ENCODE measurements at regions not wholly inside any gene's neighbourhood (a gene's known extent, or its start where the extent isn't known, plus 50 kb on each side); places are given as distances from the start of the nearest gene placed in this dataset.

DNA sequence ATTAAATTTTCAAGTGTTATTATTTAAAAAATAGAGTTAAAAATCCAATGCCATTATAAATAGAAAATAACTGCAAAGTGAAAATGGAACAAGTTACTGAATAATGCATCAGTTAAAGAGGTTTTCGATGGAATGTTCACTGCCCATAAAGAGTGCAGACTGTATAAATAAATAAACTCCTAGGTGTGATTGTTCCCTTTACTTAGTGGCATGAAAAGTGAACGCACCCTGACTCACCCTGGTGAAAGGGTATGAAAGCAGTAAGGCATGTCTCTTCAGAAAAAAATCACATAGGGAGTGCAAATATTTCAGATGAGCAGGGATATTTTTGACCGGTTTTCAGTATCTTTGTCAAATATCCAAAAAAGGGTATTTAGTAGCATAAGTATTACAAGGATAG, 387.8 kb downstream of the DCAF12L2 start:
- TF ChIP-seq, protein P1, sequence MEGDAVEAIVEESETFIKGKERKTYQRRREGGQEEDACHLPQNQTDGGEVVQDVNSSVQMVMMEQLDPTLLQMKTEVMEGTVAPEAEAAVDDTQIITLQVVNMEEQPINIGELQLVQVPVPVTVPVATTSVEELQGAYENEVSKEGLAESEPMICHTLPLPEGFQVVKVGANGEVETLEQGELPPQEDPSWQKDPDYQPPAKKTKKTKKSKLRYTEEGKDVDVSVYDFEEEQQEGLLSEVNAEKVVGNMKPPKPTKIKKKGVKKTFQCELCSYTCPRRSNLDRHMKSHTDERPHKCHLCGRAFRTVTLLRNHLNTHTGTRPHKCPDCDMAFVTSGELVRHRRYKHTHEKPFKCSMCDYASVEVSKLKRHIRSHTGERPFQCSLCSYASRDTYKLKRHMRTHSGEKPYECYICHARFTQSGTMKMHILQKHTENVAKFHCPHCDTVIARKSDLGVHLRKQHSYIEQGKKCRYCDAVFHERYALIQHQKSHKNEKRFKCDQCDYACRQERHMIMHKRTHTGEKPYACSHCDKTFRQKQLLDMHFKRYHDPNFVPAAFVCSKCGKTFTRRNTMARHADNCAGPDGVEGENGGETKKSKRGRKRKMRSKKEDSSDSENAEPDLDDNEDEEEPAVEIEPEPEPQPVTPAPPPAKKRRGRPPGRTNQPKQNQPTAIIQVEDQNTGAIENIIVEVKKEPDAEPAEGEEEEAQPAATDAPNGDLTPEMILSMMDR (IDR thresholded peaks at IDR 0.05) = no peak
- TF ChIP-seq POLR2A (IDR thresholded peaks at IDR 0.05) = no peak

All from heart left ventricle (tissue), 13 donors.